HuH-7 (cell line): ENCODE measurements at regions not wholly inside any gene's neighbourhood (a gene's known extent, or its start where the extent isn't known, plus 50 kb on each side); places are given as distances from the start of the nearest gene placed in this dataset.
"Not testable (repeated sequence)": the region's sequence is repeated elsewhere in the genome, so short reads cannot be mapped to it uniquely, and the experiment has no call there.

Source experiments
- DNase-seq: peaks from one replicate; pipeline ENCODE4 v3.0.0; 2011; ENCODE audit warnings: low spot score

DNA sequence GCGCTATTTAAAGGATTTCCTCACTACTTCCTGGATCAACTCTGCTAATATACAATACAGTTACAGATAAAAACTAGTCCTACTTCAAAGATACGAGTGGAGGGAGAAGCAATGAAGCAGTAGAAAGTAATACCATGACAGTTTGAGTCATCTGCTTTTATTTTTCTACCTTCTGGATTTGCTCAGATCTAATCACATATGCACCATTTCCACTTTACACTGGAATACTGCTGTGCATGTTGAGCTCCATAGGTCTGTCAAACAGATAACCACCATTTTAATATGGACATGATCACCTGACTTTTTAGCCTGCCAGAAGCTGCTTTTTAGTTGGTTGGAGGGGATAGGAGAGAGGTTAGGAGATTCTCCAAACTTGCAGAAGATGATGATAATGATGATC lies 92.5 kb downstream of the MMUT start:
- no peak for DNase-seq

DNA sequence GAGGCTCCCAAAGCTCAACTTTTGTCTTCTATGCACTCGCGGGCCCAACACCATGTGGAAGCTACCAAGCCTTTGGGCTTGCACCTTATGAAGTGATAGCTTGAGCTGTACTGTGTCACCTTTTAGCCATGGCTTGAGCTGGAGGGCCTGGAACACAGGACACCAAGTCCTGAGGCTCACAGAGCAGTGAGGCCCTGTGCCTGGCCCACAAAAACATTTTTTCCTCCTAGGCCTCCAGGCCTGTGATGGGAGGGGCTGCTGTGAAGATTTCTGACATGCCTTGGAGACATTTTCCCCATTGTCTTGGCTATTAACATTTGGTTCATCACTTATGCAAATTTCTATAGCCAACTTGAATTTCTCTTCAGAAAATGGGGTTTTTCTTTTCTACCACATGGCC lies 96.5 kb downstream of the MMUT start:
- DNase-seq, result no peak

DNA sequence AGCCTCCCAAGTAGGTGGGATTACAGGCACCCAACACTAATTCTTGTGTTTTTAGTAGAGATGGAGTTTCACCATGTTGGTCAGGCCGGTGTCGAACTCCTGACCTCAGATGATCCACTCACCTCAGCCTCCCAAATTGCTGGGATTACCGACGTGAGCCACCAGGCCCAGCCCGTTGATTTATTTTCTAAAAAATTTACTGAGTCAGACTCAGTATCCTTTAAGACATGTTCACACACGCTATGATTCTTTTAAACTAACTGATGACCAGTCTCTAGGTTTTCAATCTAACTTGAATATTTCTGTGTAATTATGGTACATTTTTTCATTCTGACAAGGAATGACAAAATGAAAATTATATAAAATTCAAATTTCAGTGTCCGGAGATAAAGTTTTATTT lies 114.5 kb downstream of the MMUT start:
- no peak for DNase-seq

DNA sequence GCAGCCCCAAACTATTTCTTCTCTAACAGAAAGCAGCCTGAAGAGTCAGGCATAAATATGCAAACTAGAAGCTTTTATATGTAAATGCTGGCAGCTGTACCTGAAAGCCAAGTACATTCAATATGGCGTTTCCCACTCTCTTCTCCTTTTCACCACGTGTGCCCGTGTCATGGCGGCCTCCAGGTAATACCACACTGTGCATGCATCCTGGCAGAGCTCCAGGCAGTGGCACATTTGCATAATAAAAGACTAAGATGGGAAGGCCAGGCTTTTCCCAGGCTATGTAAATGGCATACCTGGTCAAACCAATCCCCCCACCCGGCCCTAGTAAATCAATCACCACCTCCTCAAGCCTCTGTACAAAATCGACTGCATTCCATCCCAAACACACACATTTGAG lies 120.6 kb downstream of the MMUT start:
- no peak for DNase-seq

DNA sequence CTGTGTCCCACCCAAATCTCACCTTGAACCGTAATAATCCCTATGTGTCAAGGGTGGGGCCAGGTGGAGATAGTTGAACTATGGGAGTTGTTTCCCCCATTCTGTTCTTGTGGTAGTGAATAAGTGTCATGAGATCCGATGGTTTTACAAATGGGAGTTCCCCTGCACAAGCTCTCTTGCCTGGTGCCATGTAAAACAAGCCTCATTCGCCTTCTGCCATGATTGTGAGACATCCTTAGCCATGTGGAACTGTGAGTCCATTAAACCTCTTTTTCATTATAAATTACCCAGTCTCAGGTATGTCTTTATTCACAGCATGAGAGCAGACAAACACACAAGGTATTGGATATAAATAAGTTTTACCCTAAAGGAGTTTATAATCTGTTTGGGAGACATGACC lies 121.2 kb downstream of the MMUT start:
- DNase-seq, result no peak

DNA sequence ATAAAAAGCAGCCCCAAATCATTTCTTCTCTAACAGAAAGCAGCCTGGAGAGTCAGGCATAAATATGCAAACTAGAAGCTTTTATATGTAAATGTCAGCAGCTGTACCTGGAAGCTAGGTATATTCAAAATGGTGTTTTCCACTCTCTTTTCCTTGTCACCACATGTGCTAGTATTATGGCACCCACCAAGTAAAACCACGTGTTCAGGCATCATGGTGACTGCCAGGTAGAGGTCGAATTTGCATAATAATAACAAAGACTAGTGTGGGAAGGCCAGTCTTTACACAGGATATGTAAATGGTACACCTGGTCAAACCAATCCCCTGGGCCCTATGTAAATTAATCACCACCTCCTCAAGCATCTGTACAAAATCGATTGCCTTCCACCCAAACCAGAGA lies 124.0 kb downstream of the MMUT start:
- no peak for DNase-seq

DNA sequence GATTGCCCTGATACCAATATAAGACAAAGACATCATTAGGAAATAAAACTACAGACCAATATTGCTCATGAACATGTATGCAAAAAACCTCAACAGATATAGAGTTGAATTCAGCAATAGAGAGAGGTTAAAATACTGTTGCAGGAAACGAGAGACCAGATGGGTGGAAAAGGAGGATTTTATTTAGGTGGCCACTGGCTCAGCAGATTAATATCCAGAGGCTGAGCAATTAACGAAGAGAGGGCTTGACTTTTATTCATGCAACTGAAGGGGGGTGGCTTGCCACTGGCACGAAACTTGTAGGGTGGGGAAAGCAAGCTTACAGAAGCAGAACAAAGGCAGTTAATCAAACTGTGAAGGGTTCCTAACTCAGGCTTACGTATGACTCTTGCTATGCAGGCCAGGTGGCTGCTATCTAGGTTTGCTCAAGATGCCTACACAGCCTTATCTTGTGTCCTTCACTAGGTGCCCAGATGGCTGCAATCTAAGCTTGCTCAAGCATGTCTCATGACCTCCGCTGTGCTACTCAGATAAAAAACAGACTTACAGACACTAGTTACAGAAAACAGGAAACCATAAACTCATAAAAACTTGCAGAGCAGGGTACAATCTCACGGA lies 126.4 kb downstream of the MMUT start:
- DNase-seq, result no peak

DNA sequence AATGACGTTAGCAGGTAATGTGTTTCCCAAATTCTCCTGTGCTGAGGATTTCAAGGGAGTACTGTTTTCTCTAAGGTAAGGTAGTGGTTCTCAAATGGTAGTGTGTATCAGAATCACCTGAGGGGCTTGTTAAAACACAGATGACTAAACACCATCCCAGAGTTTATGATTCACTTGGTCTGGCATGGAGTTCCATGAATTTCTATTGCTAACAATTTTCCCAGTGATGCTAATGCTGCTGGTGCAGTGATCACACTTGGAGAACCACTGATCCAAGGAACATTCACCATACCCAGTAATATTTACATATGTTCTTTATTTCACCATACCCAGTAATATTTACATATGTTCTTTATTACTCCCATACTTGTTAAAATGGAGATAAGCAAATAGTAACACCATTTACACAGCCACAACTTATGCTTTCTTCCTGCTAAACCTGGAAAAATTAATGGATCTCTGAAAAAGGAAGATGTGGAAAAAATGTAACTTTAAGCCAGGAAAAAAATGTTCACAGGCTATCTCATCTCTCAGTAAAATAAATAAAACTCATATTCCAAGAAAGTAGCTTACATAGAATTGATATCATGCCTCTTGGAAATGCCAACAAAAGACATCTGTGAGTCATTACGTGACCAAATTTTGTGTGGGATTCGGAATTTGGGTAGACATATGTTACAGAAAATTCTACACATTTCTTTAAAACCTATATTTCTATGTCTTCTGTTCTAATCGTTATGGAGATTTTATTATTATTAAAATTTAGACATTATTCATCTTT lies 129.5 kb downstream of the MMUT start:
- DNase-seq, result no peak

DNA sequence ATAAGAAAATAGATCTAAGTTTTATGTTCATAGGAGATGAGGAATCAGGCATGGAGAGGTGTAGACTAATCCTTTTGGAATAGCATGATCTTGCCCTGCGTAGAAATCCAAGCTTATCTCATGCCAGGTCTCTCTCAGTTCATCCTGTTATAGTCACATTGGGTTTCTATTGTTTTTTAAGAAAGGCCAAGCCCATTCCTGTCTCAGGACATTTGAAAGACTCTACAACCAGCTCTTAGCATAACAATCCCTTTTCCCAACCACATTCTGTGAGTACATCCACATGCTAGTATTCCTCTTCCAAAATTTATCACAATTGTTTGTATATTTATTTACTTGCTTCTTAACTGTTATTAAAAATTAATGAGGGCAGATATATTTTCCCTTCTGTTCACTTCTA lies 130.3 kb downstream of the MMUT start:
- no peak for DNase-seq

DNA sequence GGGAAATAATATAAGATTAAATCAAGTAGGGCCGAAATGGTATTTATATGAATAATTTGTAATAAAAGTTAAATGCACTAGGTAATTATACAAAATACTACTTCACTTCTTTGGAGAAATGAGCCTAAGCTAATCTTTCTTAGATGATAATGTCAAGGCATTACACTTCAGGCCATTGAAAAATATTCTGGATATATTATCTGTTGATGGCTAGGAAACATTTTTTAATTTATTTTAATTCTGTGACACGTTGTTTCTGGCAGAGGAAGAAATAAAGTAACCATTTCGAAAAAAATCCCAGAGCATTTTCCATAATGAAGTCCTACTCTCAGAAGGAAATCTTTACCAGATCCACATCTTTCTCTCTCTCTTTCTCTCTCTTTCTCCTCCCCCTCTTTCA lies 133.9 kb downstream of the MMUT start:
- DNase-seq, result no peak

DNA sequence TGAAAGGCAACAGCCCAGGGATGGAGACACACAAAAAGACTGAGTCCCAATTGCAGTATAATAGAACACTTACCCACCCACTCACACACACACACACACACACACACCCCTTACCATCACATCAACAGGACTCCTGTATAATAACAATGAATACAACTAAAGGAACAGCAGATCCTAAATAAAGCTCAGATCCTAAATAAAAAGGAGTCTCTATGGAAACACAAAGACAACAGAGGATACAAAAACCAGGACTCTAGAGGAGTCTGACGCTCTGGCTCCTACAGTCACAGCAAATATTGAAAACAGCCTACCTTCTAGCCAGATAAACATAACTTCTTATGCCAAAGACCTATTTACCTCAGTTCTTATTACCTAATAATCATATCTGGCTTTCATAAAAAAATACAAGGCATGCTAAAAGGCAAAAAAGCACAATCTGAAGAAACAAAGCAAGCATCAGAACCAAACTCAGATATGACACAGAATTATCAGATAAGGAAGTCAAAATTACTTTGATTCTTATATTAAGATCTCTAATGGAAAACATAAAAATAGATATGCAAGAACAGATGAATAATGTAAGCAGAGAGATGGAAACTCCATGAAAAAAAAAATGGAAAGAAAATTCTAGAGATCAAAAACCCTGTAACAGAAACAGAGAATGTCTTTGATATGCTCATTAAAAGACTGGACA lies 134.9 kb downstream of the MMUT start:
- DNase-seq, result no peak

DNA sequence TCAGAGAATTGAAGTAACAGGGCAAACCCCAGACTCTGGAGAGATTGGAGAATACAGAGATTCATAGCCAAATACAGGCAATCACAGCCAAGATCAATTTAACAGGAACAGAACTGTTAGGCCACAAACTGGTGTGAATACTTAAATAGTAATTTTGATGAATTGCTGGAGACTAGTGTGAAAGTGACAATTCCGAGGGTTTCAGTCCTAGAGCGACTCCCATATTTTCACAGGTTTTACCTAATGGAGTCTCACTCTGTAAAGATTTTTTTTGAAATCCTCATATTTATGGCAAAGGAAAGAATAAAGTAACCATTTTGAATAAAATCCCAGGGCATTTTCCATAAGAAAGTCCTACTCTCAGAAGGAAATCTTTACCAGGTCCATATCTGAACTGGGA lies 135.5 kb downstream of the MMUT start:
- no peak for DNase-seq

DNA sequence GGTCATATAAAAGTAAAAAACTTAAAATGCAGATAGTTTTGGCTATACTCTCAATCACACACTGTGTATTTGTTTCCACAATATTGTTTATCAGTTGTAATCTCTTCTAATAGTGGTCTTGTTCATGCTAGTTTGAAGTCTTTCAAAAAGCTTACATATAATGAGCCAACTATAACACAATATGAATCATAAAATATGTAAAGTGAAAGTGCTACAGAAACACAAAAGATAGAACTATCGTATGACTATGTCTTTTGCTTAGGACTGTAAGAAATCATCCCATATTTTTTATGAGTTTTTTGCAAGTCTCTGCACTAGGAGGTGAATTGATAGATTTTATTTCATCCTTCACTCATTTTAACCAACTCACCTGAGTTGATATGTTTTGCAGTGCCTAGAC lies 136.0 kb downstream of the MMUT start:
- no peak for DNase-seq

DNA sequence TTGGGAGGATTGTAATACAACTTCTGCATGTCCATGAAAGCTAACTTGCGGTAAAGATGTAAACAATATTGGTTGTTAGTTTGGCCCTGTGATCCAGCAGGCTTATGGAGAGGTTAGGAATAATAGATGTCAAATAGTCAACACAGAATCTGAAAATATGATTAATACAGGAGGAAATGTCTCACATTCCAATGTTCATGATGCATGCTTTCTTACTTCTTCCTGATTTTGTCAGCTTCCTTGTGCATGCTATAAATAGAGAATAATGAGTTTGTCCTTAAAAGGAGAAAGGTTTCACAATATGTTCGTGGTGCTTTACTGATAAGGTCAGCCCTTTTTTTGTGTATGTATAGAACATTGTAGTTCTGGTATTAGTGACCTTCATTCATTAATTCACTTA lies 136.7 kb downstream of the MMUT start:
- no peak for DNase-seq

DNA sequence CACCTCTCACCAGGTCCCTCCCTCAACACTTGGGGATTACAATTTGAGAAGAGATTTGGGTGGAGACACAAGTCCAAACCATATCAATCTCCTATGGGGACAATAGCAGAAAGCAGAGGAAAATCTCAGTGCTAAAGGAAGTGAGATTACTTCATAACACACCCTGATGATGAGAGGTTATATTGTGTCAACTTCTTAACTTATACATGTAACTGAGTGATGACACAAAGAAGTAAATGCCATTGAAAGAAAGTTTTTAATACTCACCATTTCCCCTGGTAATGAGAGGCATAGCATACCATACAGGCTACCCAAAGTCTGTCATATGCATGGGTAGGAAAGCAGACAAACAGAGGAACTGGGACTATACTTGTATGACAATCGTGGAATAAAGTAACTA lies 137.2 kb downstream of the MMUT start:
- DNase-seq, result no peak

DNA sequence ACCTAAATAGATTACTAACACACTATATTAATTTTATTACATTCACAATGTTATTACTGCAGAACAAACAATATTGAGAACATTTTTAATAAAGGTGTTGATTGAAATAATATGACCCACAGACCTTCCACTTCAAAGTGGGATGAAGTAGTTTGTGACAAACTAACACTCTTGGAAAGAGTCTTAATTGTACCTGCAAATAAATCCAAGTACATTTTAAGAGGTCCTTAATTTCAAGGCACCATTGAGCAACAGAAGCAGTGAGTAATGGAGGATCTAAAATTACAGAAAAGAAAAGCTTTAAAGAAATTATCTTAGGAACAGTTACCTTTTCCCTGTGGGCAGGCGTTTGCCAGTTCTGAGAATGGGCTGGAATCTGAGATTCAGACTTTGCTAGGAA lies 140.2 kb downstream of the MMUT start:
- no peak for DNase-seq

DNA sequence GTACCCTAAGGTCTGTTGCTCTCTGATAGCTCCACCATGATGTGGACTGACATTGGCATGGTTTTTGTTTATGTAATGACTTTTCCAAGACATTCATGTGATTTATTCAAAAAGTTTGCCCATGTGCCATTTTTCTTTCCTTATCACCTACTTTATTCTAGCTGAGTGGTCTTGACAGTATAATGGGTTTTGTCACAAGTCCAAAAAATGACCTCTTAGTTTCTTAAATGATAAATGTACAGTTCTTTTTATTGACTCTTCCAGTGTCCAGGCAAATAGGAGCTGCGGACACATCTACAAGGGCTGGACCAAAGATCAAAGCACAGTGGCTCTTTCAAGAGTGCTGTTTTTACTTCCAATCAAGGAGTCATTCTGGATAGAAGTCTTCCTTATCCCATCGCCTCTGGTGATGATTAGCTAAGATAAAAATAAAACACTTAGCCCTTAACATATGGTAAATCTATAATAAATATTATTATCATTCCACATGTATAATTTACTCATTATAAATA lies 141.4 kb downstream of the MMUT start:
- no peak for DNase-seq

DNA sequence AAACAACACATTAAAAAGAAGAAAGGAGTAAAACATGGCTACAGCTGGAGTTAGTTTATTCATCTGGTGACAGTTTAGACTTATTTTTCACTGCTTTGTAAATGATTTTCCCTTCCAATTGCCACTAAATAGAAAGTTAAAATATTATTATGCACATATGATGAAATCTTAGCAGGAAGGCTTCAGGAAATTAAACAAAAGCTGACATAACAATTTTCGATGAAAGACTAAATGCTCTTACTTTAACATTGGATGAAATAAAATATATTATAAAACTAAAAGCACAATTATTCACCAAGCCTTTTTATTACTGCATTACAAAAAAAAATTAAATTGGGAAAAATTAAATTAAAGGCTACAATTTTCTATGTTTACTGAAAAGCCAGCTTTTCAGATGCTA lies 158.0 kb downstream of the MMUT start:
- DNase-seq, result no peak

DNA sequence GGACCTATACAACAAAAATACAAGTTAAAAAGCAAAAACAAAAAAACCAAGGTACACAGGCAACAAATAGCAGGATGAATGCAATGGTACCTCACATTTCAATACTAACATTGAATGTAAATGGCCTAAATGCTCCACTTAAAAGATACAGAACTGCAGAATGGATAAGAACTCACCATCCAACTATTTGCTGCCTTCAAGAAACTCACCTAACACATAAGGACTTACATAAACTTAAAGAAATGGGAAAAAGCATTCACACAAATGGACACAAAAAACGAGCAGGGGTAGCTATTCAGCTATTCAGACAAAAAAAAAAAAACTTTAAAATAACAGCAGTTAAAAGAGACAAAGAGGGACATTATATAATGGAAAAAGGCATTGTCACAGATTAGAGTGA lies 158.7 kb downstream of the MMUT start:
- DNase-seq, result not testable (repeated sequence)

DNA sequence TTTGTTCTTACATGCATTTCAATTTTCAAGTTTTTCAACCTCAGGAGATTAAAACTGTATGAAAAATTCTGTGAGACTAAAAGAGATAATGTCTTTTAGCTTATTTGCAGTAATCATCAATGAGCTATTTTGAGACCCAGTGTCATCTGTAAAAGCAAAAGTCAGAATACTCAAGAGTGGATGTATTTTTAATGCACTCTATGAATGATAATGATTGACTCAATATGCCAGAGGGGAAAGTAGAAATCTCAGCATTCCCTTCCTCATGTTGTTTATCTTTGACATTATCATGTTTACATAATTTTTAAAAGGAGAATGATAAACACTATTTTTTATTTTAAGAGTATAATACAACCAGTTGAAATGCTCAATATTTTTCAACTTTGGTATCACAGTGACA lies 162.1 kb downstream of the MMUT start:
- no peak for DNase-seq

DNA sequence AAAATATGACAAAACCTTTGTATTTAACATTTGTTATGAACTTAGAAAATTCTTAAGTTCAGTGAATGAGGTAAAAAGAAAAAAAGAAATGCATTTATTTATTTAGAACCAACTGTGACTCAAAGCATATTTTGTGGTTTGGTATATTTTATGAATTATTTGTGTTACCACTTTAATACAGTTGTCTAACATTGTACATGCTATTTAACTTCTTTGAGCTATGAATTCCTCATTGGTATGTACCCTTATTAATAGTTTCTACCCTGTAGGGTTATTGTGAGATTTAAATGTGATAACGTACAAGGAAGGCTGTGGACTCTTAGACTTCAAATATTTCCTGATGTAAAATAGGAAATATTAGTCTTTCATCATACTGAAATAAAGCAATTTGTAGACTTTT lies 162.6 kb downstream of the MMUT start:
- DNase-seq, result no peak

DNA sequence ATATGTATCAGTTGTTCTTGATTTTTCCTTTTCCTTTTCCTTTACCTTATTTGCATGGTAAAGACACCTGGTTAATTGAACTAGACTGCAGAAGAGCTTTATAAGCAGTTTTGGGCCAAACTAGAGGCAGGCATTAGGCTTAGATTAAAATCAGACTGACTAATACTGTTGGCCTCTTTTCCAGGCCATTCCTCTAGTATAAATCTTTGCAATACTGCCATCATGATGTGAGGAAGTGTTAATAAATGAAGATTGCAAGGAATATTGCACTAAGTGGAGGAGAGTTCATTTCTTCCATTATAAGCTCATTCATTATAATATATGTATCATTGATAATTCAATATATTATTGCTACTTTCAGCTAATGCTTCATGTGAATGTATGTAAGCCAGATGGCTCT lies 163.8 kb downstream of the MMUT start:
- DNase-seq, result no peak

DNA sequence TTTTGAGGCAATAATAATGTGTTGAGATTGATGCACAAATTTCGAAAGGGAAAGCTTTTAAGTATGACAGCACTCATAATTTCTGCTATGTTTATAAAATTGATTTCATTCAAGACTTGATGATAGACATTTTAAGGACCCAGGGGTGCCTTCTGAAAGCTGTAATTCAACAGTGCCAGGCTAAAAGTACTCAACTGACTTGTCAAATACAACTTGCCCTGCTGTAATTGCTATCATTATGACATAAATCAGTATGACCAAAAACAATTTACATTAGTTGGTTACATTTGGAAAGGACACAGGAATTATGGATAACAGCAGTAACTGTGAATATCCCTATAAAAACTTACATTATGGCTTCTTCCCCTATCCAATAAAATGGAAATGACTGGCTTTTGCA lies 178.9 kb downstream of the MMUT start:
- no peak for DNase-seq
